SH-SY5Y (cell line): ENCODE measurements at regions not wholly inside any gene's neighbourhood (a gene's known extent, or its start where the extent isn't known, plus 50 kb on each side); places are given as distances from the start of the nearest gene placed in this dataset.
A peak's percentile ranks its signal among the peaks of the same experiment; 100 is the strongest.

Experiments used
- GATA2 ChIP-seq: IDR thresholded peaks from 2 replicates; pipeline ENCODE4 v1.6.1; 2011; ENCODE audit warnings: mild to moderate bottlenecking, low read depth, low read length
- GATA3 ChIP-seq: IDR thresholded peaks from 2 replicates; pipeline ENCODE4 v1.6.1; 2011; ENCODE audit warnings: low read depth, mild to moderate bottlenecking, low read length, moderate library complexity

DNA sequence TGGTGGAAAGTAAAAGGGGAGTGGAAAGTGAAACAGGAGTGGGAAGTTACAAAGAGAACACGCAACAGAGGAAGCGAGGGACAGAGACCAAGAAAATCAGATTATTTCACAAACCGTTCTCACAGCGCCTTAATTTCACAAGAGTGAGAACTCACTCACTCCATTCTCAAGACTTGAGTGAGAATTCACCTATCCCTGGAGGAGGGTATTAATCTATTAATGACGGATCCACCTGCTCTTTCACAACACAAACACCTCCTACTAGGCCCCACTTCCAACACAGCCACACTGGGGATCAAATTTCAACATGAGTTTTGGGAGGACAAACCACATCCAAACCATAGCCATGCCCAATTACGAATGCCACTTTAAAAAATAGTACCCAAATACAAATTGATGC is 297.6 kb downstream of the GPAM start:
- TF ChIP-seq GATA2 (no peak), GATA3 (no peak)

GRCh38 chr10:111887266-111887665 is 296.3 kb downstream of the GPAM start:
- no peak for TF ChIP-seq GATA2
- no peak for TF ChIP-seq GATA3

DNA sequence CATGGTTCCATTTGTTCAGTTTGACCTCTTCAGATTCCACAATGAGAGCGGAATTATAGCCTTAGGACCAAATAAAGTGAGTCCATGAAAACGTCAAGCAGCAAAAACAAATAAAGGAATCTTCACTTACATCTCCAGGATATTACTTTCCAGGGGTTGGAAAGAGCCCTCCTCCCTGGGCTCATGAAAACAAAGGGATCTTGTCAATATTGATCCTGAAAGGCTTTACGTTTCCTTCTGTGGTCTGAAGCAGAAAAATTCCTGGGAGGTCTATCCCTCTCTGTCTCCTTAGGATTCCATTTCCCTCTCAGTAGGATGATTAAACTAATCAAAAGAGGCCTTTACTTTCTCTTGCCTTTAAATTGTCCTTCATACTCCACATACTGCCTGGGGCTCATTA is 293.5 kb downstream of the GPAM start:
- no peak for TF ChIP-seq GATA3
- no peak for TF ChIP-seq GATA2

GRCh38 chr10:111916011-111916410 is 267.6 kb downstream of the GPAM start:
- TF ChIP-seq GATA3 (no peak), GATA2 (no peak)

GRCh38 chr10:111921821-111922220 is 261.7 kb downstream of the GPAM start:
- TF ChIP-seq GATA2 (no peak), GATA3 (no peak)

- TF ChIP-seq GATA3 (no peak), GATA2 (no peak)
Measured at GRCh38 chr10:111923032-111923431, 260.5 kb downstream of the GPAM start.

DNA sequence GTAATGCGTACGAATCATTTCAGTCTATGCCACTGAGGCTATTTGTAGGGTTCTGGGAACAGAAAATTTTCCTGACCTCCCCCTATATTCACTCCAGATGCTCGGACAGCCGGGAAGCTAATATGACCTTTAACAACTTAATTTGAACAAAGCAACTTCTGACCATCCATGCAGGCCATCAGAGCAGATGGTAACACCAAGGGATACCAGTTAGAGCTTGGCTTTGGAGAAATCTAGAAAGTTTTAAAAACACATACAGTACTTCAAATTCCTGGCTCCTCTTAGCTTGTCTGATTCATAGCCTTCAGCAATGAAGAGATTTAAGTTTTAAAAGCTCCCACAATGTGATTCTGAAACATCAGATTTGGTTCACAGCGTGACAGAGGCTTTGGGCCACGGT is 257.3 kb downstream of the GPAM start:
- TF ChIP-seq GATA2 = no peak
- no peak for TF ChIP-seq GATA3

- TF ChIP-seq GATA3 (no peak), GATA2 (no peak)
Measured at GRCh38 chr10:111933937-111934336, 249.6 kb downstream of the GPAM start.

GRCh38 chr10:111934931-111935330 is 248.6 kb downstream of the GPAM start:
- no peak for TF ChIP-seq GATA2

- TF ChIP-seq GATA3 (no peak), GATA2 (no peak)
Measured at GRCh38 chr10:111936143-111936542, 247.4 kb downstream of the GPAM start.

- TF ChIP-seq GATA3 (no peak), GATA2 (no peak)
Measured at GRCh38 chr10:111944331-111944730, 239.2 kb downstream of the GPAM start.

DNA sequence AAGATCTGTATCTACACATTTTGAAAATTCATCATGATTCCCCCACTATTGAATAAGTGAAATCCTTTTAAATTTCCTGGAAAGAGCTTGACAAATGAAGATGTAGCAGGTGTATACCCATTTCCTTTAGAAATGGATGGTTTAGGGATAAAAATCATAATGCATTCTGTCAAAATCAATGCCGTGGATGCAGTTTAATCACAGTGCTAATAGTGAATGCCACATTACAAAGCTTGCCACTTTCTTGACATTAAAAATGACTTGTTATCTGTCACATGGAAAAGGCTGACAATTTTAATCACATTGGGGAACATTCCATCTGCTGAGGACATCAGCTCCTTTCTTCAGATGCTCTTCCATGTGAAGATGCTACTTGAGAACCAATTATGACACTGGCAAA is 229.6 kb downstream of the GPAM start:
- TF ChIP-seq GATA2 (no peak), GATA3 (no peak)

- TF ChIP-seq GATA3 (peak; percentile 90), GATA2 (peak; percentile 87)
Measured at GRCh38 chr10:111954386-111954785, 229.2 kb downstream of the GPAM start.

GRCh38 chr10:111956841-111957240 is 226.7 kb downstream of the GPAM start:
- TF ChIP-seq GATA2 (no peak), GATA3 (no peak)

- no peak for TF ChIP-seq GATA2
- TF ChIP-seq GATA3 = no peak
Measured at GRCh38 chr10:111962951-111963350, 220.6 kb downstream of the GPAM start.

DNA sequence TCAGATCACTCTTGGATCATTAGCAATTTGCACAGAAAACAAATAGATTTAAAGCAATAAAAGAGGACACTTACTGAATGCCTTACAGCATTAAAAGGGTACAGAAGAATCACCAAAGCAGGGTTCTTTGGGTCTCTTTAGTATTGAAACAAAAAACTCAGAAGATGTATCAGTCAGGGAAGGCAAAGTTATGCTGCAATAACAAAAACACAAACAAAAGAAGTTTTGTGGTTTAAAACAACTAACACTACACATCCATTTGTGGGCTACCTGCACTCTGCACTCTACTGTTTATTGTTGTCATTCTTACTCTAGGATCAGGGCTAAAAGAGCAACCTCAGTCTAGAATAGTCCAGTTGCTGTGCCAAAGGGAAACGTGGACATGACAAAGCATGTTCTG is 216.4 kb downstream of the GPAM start:
- TF ChIP-seq GATA2 = no peak
- no peak for TF ChIP-seq GATA3

DNA sequence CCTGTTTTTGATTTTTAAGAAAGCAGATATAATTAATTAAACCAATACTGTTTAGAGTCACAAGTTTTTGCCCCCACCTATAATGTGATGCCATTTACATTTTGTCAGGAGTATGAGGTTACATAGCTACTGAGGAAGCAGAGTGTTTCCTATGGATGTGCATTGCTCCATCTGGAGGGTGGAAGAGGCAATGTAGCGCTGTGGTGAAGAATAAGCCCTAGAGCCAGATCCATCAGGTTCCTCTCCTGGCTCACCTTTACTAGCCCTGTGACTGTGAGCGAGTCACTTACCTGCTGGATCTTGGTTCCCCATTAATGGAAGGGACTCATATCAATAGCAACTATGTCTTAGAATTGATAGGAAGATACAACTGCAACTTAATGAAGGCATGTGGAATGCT is 216.0 kb downstream of the GPAM start:
- TF ChIP-seq GATA3 (no peak), GATA2 (no peak)

DNA sequence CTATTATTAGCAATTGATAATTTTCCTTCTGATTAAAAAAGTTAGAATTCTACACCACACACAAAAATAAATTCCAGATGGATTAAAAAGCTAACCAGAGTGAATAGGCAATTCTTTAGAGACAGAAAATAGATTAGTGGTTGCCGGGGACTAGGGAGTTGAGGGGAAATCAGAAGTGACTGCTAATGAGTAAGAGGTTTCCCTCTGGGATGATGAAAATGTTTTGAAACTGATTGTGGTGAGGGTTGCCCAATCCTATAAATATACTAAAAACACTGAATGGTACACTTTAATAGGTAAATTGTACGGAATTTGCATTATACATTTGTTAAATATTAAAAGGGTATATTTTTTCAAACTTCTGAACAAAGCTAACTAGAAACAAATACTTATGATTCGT is 214.9 kb downstream of the GPAM start:
- TF ChIP-seq GATA3 (no peak), GATA2 (no peak)
